ENCODE measurements at regions not wholly inside any gene's neighbourhood (a gene's known extent, or its start where the extent isn't known, plus 50 kb on each side); places are given as distances from the start of the nearest gene placed in this dataset.
"Not testable (repeated sequence)": the region's sequence is repeated elsewhere in the genome, so short reads cannot be mapped to it uniquely, and the experiment has no call there.

- no peak for DNase-seq (ENCODE audit: low read depth)
Observed at GRCh38 chr4:24001486-24002329, 111.9 kb upstream of the PPARGC1A start.

- DNase-seq (ENCODE audit: low read depth), result no peak
Observed at GRCh38 chr4:24000470-24000831, 110.6 kb upstream of the PPARGC1A start.

- no peak for DNase-seq (ENCODE audit: low read depth)
Observed at GRCh38 chr4:23999714-24000469, 110.0 kb upstream of the PPARGC1A start.

- no peak for DNase-seq (ENCODE audit: low read depth)
Observed at GRCh38 chr4:23993373-23993772, 103.5 kb upstream of the PPARGC1A start.

- no peak for DNase-seq (ENCODE audit: low read depth)
Observed at GRCh38 chr4:23991444-23991843, 101.6 kb upstream of the PPARGC1A start.

GRCh38 chr4:23986270-23986669, 96.4 kb upstream of the PPARGC1A start:
- no peak for DNase-seq (ENCODE audit: low read depth)

- DNase-seq (ENCODE audit: low read depth), result no peak
Observed at GRCh38 chr4:23981328-23981727, 91.5 kb upstream of the PPARGC1A start.

- no peak for DNase-seq (ENCODE audit: low read depth)
Observed at GRCh38 chr4:23979534-23979933, 89.7 kb upstream of the PPARGC1A start.

- no peak for DNase-seq (ENCODE audit: low read depth)
Observed at GRCh38 chr4:23978002-23978401, 88.2 kb upstream of the PPARGC1A start.

- DNase-seq (ENCODE audit: low read depth), result no peak
Observed at GRCh38 chr4:23976423-23976822, 86.6 kb upstream of the PPARGC1A start.

- DNase-seq (ENCODE audit: low read depth), result no peak
Observed at GRCh38 chr4:23973308-23973855, 83.5 kb upstream of the PPARGC1A start.

GRCh38 chr4:23972805-23973204, 83.0 kb upstream of the PPARGC1A start:
- no peak for DNase-seq (ENCODE audit: low read depth)

- DNase-seq (ENCODE audit: low read depth), result no peak
Observed at GRCh38 chr4:23972187-23972586, 82.3 kb upstream of the PPARGC1A start.

GRCh38 chr4:23970201-23970850, 80.5 kb upstream of the PPARGC1A start:
- DNase-seq (ENCODE audit: low read depth), result no peak

- no peak for DNase-seq (ENCODE audit: low read depth)
Observed at GRCh38 chr4:23969635-23970145, 79.8 kb upstream of the PPARGC1A start.

GRCh38 chr4:23967281-23967680, 77.4 kb upstream of the PPARGC1A start:
- no peak for DNase-seq (ENCODE audit: low read depth)

- DNase-seq (ENCODE audit: low read depth), result no peak
Observed at GRCh38 chr4:23966725-23967124, 76.9 kb upstream of the PPARGC1A start.

- DNase-seq (ENCODE audit: low read depth), result no peak
Observed at GRCh38 chr4:23962462-23962861, 72.6 kb upstream of the PPARGC1A start.

- DNase-seq (ENCODE audit: low read depth), result not testable (repeated sequence)
Observed at GRCh38 chr4:23961395-23961794, 71.5 kb upstream of the PPARGC1A start.

GRCh38 chr4:23959396-23960148, 69.7 kb upstream of the PPARGC1A start:
- no peak for DNase-seq (ENCODE audit: low read depth)

- DNase-seq (ENCODE audit: low read depth), result no peak
Observed at GRCh38 chr4:23958749-23959148, 68.9 kb upstream of the PPARGC1A start.

GRCh38 chr4:23957465-23957864, 67.6 kb upstream of the PPARGC1A start:
- no peak for DNase-seq (ENCODE audit: low read depth)
